HG03066 (cell line): ENCODE measurements at regions not wholly inside any gene's neighbourhood (a gene's known extent, or its start where the extent isn't known, plus 50 kb on each side); places are given as distances from the start of the nearest gene placed in this dataset.

Experiments
- ATAC-seq: cut with Tn5 transposase; IDR thresholded peaks from one replicate; pipeline ENCODE4 v1.9.1; 2021; ENCODE audit warnings: low read depth; ENCODE audit not compliant: unreplicated experiment

DNA sequence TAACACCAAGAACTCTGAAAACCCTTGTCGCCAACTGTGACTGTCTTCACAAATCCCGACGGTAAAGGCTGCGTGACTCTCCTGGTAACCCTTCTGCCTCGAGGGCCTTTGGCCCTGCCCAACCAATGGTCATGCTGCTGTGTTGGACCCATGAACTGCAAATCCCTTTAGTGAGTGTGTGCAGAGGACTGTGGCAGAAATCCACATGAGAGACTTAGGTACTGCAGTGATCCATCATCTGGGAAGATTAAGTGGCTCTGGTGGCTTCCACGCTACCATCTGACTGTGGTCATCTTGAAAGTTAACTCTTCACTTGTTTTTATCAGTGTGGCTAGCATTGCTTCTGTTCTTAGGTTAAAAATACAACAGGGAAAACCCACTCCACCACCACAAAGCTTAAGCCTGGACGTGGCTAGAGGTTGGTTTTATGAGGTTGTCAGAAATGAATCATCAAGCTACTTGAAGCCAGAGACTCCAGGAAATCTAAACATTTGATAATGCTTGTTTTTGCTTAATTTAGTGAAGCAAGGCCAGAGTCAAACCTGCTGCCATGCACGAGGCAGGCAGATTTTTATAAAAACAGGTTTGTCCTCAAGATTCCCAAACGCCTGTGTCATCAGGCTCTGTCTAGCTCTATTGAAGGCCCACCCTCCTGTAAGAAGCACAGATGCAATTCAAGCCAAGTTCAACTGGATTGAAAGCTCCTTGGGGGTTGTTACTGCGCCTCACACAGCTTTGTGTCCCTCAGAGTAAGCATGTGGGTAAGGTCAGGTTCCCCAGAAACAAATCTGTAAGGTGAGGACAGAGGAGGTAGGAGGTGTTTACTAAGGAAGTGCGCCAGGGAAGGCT is 52.7 kb upstream of the ERCC6L2 start:
- peak; percentile 92 for ATAC-seq

- ATAC-seq, result no peak
Observed at GRCh38 chr9:95822015-95822414, 53.5 kb upstream of the ERCC6L2 start.

DNA sequence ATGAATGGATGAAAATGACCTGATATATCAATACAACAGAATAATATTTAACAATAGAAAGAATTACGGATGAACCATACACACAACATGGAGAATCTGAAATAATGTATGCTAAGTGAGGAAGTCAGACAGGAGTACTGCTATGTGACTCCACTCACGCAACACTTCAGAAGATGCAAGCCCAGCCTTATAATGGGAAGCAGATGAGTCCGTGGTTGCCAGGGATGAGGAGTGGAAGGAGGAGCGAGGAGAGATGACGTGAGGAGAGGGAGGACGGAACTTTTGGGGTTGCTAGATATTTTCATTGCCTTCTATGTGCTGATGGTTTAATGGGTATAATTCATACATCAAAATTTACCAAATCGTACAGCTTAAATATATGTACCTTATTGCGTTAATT is 55.4 kb upstream of the ERCC6L2 start:
- no peak for ATAC-seq

DNA sequence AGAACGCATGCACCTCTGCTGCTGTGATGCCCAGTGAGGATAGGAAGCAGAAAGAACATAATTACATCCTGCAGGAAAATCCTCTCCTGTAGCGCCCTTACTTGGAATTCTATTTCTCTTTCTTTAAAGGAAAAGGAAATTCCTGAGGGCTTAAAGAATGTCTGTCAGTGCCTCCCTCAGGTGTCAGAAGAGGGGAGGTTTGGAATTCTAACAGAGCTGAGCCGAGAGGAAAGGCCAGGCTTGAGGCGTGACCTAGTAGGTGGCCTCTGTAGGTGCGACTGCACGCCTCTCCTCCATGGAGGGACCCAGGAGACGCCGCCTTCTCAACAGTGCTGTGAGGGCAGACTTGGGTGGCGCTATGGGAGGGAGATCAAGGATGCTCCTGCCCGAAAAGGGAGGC is 55.9 kb upstream of the ERCC6L2 start:
- no peak for ATAC-seq

DNA sequence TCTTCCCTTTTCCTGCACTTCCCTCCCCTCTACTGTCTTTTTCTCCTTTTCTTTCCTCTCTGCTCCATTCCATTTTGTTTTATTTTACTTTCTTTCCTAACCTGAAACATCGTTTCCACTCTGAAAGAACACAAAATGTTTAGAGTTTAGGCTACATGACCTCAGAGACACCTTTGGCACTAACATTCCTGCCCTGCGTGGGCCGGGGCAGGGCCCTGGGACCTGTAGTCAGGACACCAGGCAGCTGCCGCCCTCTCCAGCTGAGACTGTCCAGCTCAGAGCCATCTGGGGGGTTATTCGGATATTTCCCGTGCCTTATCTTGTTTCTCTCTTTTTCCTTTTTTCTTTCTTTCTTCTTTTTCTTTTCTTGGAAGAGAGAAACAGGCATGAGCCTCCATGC is 58.3 kb upstream of the ERCC6L2 start:
- ATAC-seq, result no peak

- no peak for ATAC-seq
Observed at GRCh38 chr9:95816716-95817115, 58.8 kb upstream of the ERCC6L2 start.

- no peak for ATAC-seq
Observed at GRCh38 chr9:95815961-95816360, 59.5 kb upstream of the ERCC6L2 start.

- no peak for ATAC-seq
Observed at GRCh38 chr9:95815133-95815532, 60.4 kb upstream of the ERCC6L2 start.

DNA sequence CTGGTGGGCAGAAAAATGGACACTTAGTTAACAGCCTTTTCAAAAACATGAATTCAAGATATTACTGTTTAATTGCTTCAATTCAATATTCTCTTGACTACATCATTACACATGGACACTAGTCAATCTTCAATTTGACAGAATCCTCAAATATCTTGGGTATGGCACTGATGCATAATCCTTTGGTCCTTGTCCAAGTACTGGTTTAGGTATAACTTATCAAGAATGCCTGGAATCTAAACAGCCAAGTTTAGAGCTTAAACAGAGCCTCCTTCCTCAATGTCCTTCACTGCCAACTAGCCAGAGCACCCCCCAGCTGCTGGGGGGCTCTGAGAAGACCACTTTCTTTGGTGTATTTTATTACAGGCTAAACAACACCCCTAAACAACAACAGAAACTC is 61.6 kb upstream of the ERCC6L2 start:
- ATAC-seq, result no peak

- no peak for ATAC-seq
Observed at GRCh38 chr9:95810814-95811213, 64.7 kb upstream of the ERCC6L2 start.

- ATAC-seq, result no peak
Observed at GRCh38 chr9:95810133-95810532, 65.4 kb upstream of the ERCC6L2 start.

GRCh38 chr9:95809686-95810085 is 65.8 kb upstream of the ERCC6L2 start:
- no peak for ATAC-seq

- peak; percentile 30 for ATAC-seq
Observed at GRCh38 chr9:95808011-95808410, 67.5 kb upstream of the ERCC6L2 start.

DNA sequence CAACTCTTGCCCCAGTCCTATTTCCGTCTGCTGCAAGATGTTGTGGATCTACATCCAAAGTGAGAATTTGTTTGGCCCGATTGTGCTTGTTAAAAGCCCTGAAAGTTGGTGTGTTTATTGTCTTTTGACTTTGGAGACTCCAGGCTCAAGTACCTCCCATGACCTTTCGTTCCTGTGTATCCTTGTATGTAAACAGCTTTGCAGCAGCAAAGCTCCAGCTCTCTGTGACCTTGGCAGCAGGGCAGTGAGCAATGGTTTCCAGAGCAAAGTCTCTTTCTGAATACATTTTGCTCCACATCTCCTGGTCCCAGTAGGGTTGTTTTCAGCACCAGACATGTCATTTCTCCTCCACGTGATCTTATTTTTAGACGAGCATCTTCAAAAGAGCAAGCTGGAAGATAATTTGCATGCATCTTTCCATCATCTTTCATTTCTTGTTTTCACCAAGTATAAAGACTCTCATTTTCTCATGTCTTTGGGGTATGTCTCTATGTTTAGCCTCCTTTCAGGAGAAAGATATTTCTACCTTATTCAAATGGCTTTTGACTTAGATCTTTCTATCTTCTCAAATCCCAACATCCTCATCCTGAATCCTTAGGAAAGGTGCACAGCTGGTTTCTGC is 68.1 kb upstream of the ERCC6L2 start:
- ATAC-seq, result peak; percentile 60

DNA sequence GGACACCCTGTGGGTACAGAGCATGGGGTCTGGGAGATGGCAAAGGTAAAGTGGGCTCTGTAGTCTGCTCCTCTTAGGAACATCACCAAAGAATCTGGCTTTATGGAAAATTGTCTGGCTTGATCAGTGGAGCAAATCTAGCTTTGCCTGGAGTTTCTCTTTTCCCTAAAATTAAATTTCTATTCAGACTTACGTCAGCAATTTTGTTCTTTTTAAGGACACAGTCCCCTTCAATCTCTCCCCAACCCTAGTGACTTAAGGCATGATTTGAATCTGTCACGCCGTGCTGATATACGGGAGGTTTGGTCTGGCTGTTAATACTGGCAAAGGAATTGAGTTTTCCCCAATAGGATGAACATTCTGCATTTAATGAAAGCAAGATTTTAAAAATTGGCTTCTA is 72.3 kb upstream of the ERCC6L2 start:
- no peak for ATAC-seq

DNA sequence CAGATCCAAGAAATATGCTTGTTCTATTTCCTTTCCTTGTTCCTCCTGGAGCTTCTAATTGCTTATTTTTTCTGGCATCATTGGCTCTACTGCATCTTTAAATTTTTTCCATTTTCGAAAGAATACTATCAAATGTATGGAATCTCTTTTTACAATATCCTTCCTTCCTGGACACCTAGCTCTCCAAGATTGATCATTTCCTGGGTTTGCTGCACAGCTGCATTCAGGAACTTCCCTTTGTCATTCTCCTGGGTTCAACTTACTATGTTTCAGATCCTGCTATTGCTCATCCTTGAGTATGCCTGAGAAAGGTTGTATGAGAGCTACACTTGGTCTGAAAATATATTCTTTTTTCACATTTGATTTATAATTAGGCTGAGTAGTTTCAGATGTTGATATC is 73.7 kb upstream of the ERCC6L2 start:
- no peak for ATAC-seq

DNA sequence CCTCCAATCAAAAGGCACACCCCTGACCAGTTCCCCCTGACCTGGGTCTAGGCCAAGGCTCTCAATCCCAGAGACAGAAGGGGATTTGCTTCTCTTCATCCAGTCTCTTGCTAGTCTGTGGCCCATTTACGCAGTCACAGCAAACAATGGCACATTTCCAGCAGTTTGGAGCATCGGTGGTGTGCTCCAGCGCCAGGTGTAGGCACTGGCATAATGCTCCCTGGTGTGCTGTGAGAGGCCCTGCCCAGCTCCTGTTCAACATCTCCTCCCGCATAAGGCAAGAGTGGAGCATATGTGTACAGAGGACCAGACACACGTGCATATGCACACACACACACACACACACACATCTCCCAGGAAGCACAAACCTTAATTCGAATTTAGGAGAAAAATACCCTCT is 79.5 kb upstream of the ERCC6L2 start:
- no peak for ATAC-seq

DNA sequence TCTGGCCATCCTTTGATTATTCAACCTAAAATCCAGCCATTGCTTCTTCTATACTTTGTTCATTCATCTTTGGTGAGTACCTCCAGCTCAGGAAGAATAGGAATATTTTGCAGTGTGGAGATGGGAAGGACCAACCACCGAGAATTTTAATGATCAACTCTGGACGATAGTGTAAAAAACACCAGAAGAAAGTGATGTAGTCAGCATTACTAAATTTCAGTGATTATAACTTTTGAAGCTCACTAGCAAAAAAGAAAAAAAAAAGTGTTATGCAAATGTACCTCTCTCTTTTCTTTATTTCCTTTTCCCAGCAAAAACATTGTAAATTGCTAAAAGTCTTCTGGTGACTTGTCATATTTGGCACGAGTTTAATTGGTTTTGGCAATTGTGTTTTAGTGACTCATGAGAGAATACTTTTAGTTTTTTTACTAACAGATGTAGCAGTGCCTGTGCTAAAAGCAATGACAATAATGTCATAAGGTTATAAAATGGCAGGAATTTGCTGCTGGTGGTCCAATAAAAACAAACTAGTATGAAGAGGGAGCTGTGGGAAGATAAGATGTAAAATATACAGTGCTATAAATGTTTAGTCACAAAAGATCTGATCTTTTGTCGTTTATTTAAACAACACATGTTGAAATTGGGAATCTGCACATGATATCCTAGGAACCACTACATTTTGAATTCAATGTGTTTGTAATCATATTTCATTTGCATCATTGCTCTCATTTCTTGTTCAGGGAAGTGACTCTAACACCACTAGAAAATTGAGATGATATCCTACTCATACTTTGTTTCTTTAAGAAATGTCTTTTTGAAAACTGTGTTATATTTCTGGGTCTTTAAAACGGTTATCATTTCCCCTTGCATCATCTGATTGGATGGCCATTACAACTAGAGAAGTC is 81.3 kb upstream of the ERCC6L2 start:
- no peak for ATAC-seq

DNA sequence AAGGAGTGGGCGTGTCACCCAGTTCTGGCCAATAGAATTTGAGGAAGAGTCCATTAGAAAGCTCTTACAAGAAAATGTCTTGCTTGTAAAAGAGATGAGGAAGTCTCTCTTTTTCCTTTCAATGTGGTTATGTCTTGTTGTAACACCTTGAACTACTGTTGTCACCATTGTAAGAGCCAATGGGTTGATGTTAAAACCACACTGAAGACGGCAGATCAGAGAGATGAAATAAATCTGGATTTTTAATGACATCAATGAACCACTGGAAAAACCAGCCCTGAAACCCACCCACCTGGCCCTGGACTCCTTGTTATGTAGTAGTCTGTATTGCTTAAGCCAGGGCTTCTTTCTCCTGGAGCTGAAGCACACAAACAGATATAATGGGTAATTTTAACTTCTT is 83.8 kb upstream of the ERCC6L2 start:
- no peak for ATAC-seq

GRCh38 chr9:95791286-95791685 is 84.2 kb upstream of the ERCC6L2 start:
- no peak for ATAC-seq

GRCh38 chr9:95788521-95788991 is 86.9 kb upstream of the ERCC6L2 start:
- ATAC-seq, result no peak
